ENCODE measurements at regions not wholly inside any gene's neighbourhood (a gene's known extent, or its start where the extent isn't known, plus 50 kb on each side); places are given as distances from the start of the nearest gene placed in this dataset.

GRCh38 chr20:18981962-18982539 is 168.5 kb downstream of the SCP2D1 start:
- Histone ChIP-seq H3K27me3 (no peaks in the 10 kb centered on the region), H3K36me3 (no peaks in the 10 kb centered on the region), H3K9ac (no peak overlapping the region), H4K20me1 (no peaks in the 10 kb centered on the region), H3K4me2 (no peak overlapping the region), H3K4me3 (no peak overlapping the region), H3K9me3 (no peaks in the 10 kb centered on the region), H3K4me1 (no peaks in the 10 kb centered on the region), H3K27ac (no peak overlapping the region)
- TF ChIP-seq Cebpa-rat (IDR thresholded peaks at IDR 0.05) = no peak

GRCh38 chr20:18983796-18984195 is 170.2 kb downstream of the SCP2D1 start:
- no peak overlapping the region for H3K9ac ChIP-seq
- no peak overlapping the region for H3K27ac ChIP-seq
- no peaks in the 10 kb centered on the region for H3K9me3 ChIP-seq
- no peak for TF ChIP-seq Cebpa-rat (IDR thresholded peaks at IDR 0.05)
- no peaks in the 10 kb centered on the region for H4K20me1 ChIP-seq
- H3K4me1 ChIP-seq = no peaks in the 10 kb centered on the region
- H3K4me2 ChIP-seq = no peak overlapping the region
- H3K36me3 ChIP-seq = no peaks in the 10 kb centered on the region
- H3K27me3 ChIP-seq = no peaks in the 10 kb centered on the region
- H3K4me3 ChIP-seq = no peak overlapping the region

- Histone ChIP-seq H4K20me1 (no peaks in the 10 kb centered on the region), H3K27me3 (no peaks in the 10 kb centered on the region), H3K27ac (no peak overlapping the region), H3K4me2 (no peak overlapping the region), H3K9me3 (no peaks in the 10 kb centered on the region), H3K36me3 (no peaks in the 10 kb centered on the region), H3K4me3 (no peak overlapping the region), H3K4me1 (no peaks in the 10 kb centered on the region), H3K9ac (no peak overlapping the region)
- TF ChIP-seq Cebpa-rat (IDR thresholded peaks at IDR 0.05) = no peak
Observed at GRCh38 chr20:18984238-18985200, 170.9 kb downstream of the SCP2D1 start.

- Histone ChIP-seq H4K20me1 (no peaks in the 10 kb centered on the region), H3K9me3 (no peaks in the 10 kb centered on the region), H3K4me2 (no peak overlapping the region), H3K27me3 (no peaks in the 10 kb centered on the region), H3K4me1 (no peaks in the 10 kb centered on the region), H3K4me3 (no peak overlapping the region), H3K27ac (no peak overlapping the region), H3K9ac (no peak overlapping the region), H3K36me3 (no peaks in the 10 kb centered on the region)
- TF ChIP-seq Cebpa-rat (IDR thresholded peaks at IDR 0.05) = no peak
Observed at GRCh38 chr20:18985551-18985950, 172.0 kb downstream of the SCP2D1 start.

GRCh38 chr20:18986146-18986830 is 172.7 kb downstream of the SCP2D1 start:
- H3K27ac ChIP-seq = no peak overlapping the region
- no peak overlapping the region for H3K4me2 ChIP-seq
- no peak for TF ChIP-seq Cebpa-rat (IDR thresholded peaks at IDR 0.05)
- no peaks in the 10 kb centered on the region for H4K20me1 ChIP-seq
- H3K4me3 ChIP-seq = no peak overlapping the region
- H3K27me3 ChIP-seq = no peaks in the 10 kb centered on the region
- no peaks in the 10 kb centered on the region for H3K36me3 ChIP-seq
- no peak overlapping the region for H3K9ac ChIP-seq
- H3K4me1 ChIP-seq = no peaks in the 10 kb centered on the region
- no peaks in the 10 kb centered on the region for H3K9me3 ChIP-seq

GRCh38 chr20:18986895-18987580 is 173.5 kb downstream of the SCP2D1 start:
- Histone ChIP-seq H3K27ac (no peak overlapping the region), H3K4me1 (no peaks in the 10 kb centered on the region), H3K9me3 (no peaks in the 10 kb centered on the region), H4K20me1 (no peaks in the 10 kb centered on the region), H3K4me2 (no peak overlapping the region), H3K9ac (no peak overlapping the region), H3K4me3 (no peak overlapping the region), H3K36me3 (no peaks in the 10 kb centered on the region), H3K27me3 (no peaks in the 10 kb centered on the region)
- TF ChIP-seq Cebpa-rat (IDR thresholded peaks at IDR 0.05) = no peak

GRCh38 chr20:18987781-18988360 is 174.3 kb downstream of the SCP2D1 start:
- Histone ChIP-seq H3K4me3 (no peak overlapping the region), H3K4me2 (no peak overlapping the region), H3K36me3 (no peaks in the 10 kb centered on the region), H3K27me3 (no peaks in the 10 kb centered on the region), H3K9ac (no peak overlapping the region), H4K20me1 (no peaks in the 10 kb centered on the region), H3K9me3 (peaks cover 8% of the 10 kb centered on the region), H3K27ac (no peak overlapping the region), H3K4me1 (no peaks in the 10 kb centered on the region)
- no peak for TF ChIP-seq Cebpa-rat (IDR thresholded peaks at IDR 0.05)

- Histone ChIP-seq H3K9ac (no peak overlapping the region), H3K4me2 (no peak overlapping the region), H3K36me3 (no peaks in the 10 kb centered on the region), H4K20me1 (no peaks in the 10 kb centered on the region), H3K27ac (no peak overlapping the region), H3K9me3 (peaks cover 16% of the 10 kb centered on the region), H3K27me3 (no peaks in the 10 kb centered on the region), H3K4me3 (no peak overlapping the region), H3K4me1 (no peaks in the 10 kb centered on the region)
- TF ChIP-seq Cebpa-rat (IDR thresholded peaks at IDR 0.05) = no peak
Observed at GRCh38 chr20:18988701-18989100, 175.1 kb downstream of the SCP2D1 start.

- Histone ChIP-seq H3K4me1 (no peaks in the 10 kb centered on the region), H3K4me2 (no peak overlapping the region), H3K36me3 (no peaks in the 10 kb centered on the region), H3K27me3 (no peaks in the 10 kb centered on the region), H4K20me1 (no peaks in the 10 kb centered on the region), H3K9ac (no peak overlapping the region), H3K4me3 (no peak overlapping the region), H3K27ac (no peak overlapping the region), H3K9me3 (peaks cover 18% of the 10 kb centered on the region)
- no peak for TF ChIP-seq Cebpa-rat (IDR thresholded peaks at IDR 0.05)
Observed at GRCh38 chr20:18989736-18990474, 176.3 kb downstream of the SCP2D1 start.

All from BLaER1 (cell line).